Breast epithelium (tissue), 4 donors: ENCODE measurements at regions not wholly inside any gene's neighbourhood (a gene's known extent, or its start where the extent isn't known, plus 50 kb on each side); places are given as distances from the start of the nearest gene placed in this dataset.

ENCODE experiments used
- DNase-seq, 2 donors: peaks; one replicate each; pipeline ENCODE4 v3.0.0-alpha.2; 2019; ENCODE audit warnings: low spot score in 2 of 2
- H3K27ac ChIP-seq, 2 donors: fragments of 200-600 bp; sonication (generic) in 1 of 2; one replicate each; pipeline ENCODE4 v1.5.1; 2016 to 2019; ENCODE audit warnings: mild to moderate bottlenecking in 1 of 2
- H3K27me3 ChIP-seq, 2 donors: fragments of 200-600 bp; sonication (generic) in 1 of 2; one replicate each; pipeline versions ENCODE4 v1.5.1 to v1.6.0; 2017 to 2019; ENCODE audit warnings: control low read depth in 1 of 2, mild to moderate bottlenecking in 1 of 2
- H3K36me3 ChIP-seq: fragments of 200-600 bp; one replicate; pipeline ENCODE4 v1.5.1; 2019
- H3K4me1 ChIP-seq, 2 donors: fragments of 200-600 bp; sonication (generic); one replicate each; pipeline ENCODE4 v1.5.1; 2016 to 2019; ENCODE audit warnings: control low read depth in 1 of 2
- H3K4me3 ChIP-seq, 3 donors: fragments of 200-600 bp; sonication (generic); 1 replicate in 2 of 3; 2 replicates in 1 of 3; pipeline ENCODE4 v1.5.1; 2016 to 2019; ENCODE audit warnings: mild to moderate bottlenecking in 3 of 3, moderate library complexity in 2 of 3
- H3K9me3 ChIP-seq, 2 donors: fragments of 200-600 bp; sonication (generic) in 1 of 2; one replicate each; pipeline ENCODE4 v1.5.1; 2016 to 2019; ENCODE audit warnings: control low read depth in 1 of 2
- CTCF ChIP-seq, 3 donors: fragments of 450-650 bp; IDR thresholded peaks; one replicate each; pipeline ENCODE4 v1.5.1; 2016 to 2017; ENCODE audit warnings: antibody characterized with exemption in 3 of 3, mild to moderate bottlenecking in 3 of 3, moderate library complexity in 3 of 3
- POLR2A ChIP-seq: fragments of 450-650 bp; IDR thresholded peaks from one replicate; pipeline ENCODE4 v1.6.1; 2016; ENCODE audit warnings: antibody characterized with exemption, mild to moderate bottlenecking, moderate library complexity
- POLR2AphosphoS5 ChIP-seq, 3 donors: sonication (generic); formaldehyde crosslinking; IDR thresholded peaks; one replicate each; pipeline ENCODE4 v1.6.1; 2017; ENCODE audit warnings: antibody characterized with exemption in 3 of 3
- intact Hi-C: fragments of 100-400 bp; cut with DNase I; formaldehyde crosslinking; loops from one replicate; pipeline ENCODE4 v1.15.1; 2023; ENCODE audit warnings: low total_unique reads

- no peak for TF ChIP-seq POLR2A
- TF ChIP-seq POLR2AphosphoS5 (IDR thresholded peaks at IDR 0.05), result no peak
- no peak for TF ChIP-seq CTCF (IDR thresholded peaks at IDR 0.05)
- no peak overlapping the region for H3K4me3 ChIP-seq
- peaks cover 0 to under 1% of the 10 kb centered on the region in 2 donors for H3K4me1 ChIP-seq
- no peak overlapping the region for H3K27ac ChIP-seq
- no peak for DNase-seq
- no peaks in the 10 kb centered on the region for H3K27me3 ChIP-seq
- no peaks in the 10 kb centered on the region for H3K9me3 ChIP-seq
- intact Hi-C loops, result no loop called here
- no peaks in the 10 kb centered on the region for H3K36me3 ChIP-seq
Observed at GRCh38 chr6:119440953-119441352, 91.4 kb upstream of the MAN1A1 start.

- Histone ChIP-seq H3K4me3 (no peak overlapping the region), H3K27ac (no peak overlapping the region), H3K27me3 (no peaks in the 10 kb centered on the region), H3K36me3 (no peaks in the 10 kb centered on the region), H3K4me1 (no peaks in the 10 kb centered on the region), H3K9me3 (no peaks in the 10 kb centered on the region)
- TF ChIP-seq POLR2AphosphoS5 (IDR thresholded peaks at IDR 0.05) (no peak), CTCF (IDR thresholded peaks at IDR 0.05) (no peak), POLR2A (no peak)
- intact Hi-C loops, result no loop called here
- no peak for DNase-seq
Observed at GRCh38 chr6:119436583-119436982, 87.0 kb upstream of the MAN1A1 start.

GRCh38 chr6:119431799-119432198 lies 82.2 kb upstream of the MAN1A1 start:
- TF ChIP-seq POLR2A, result no peak
- TF ChIP-seq POLR2AphosphoS5 (IDR thresholded peaks at IDR 0.05), result no peak
- no peak for TF ChIP-seq CTCF (IDR thresholded peaks at IDR 0.05)
- no peak for DNase-seq
- intact Hi-C loops, result no loop called here
- H3K27ac ChIP-seq, result no peak overlapping the region
- H3K4me3 ChIP-seq, result no peak overlapping the region
- H3K36me3 ChIP-seq, result no peaks in the 10 kb centered on the region
- no peaks in the 10 kb centered on the region for H3K9me3 ChIP-seq
- H3K4me1 ChIP-seq, result no peaks in the 10 kb centered on the region
- H3K27me3 ChIP-seq, result no peaks in the 10 kb centered on the region

GRCh38 chr6:119430805-119431204 lies 81.2 kb upstream of the MAN1A1 start:
- intact Hi-C loops, result no loop called here
- no peaks in the 10 kb centered on the region for H3K9me3 ChIP-seq
- no peak overlapping the region for H3K27ac ChIP-seq
- TF ChIP-seq CTCF (IDR thresholded peaks at IDR 0.05), result no peak
- TF ChIP-seq POLR2AphosphoS5 (IDR thresholded peaks at IDR 0.05), result no peak
- no peaks in the 10 kb centered on the region for H3K36me3 ChIP-seq
- no peak for DNase-seq
- H3K4me3 ChIP-seq, result no peak overlapping the region
- H3K4me1 ChIP-seq, result no peaks in the 10 kb centered on the region
- no peaks in the 10 kb centered on the region for H3K27me3 ChIP-seq

GRCh38 chr6:119428633-119429032 lies 79.1 kb upstream of the MAN1A1 start:
- no peaks in the 10 kb centered on the region for H3K4me1 ChIP-seq
- intact Hi-C loops, result no loop called here
- no peak for DNase-seq
- TF ChIP-seq POLR2AphosphoS5 (IDR thresholded peaks at IDR 0.05), result no peak
- TF ChIP-seq POLR2A, result no peak
- no peak for TF ChIP-seq CTCF (IDR thresholded peaks at IDR 0.05)
- H3K9me3 ChIP-seq, result peaks cover 0 to 3% of the 10 kb centered on the region in 2 donors
- no peaks in the 10 kb centered on the region for H3K36me3 ChIP-seq
- no peak overlapping the region for H3K27ac ChIP-seq
- no peaks in the 10 kb centered on the region for H3K27me3 ChIP-seq
- H3K4me3 ChIP-seq, result no peak overlapping the region
